ENCODE measurements at regions not wholly inside any gene's neighbourhood (a gene's known extent, or its start where the extent isn't known, plus 50 kb on each side); places are given as distances from the start of the nearest gene placed in this dataset.

GRCh38 chr3:27573780-27574437 lies 89.7 kb upstream of the SLC4A7 start:
- no peak overlapping the region for H3K4me3 ChIP-seq (replicated peaks; ENCODE audit: insufficient read depth, low read length)
- H3K27me3 ChIP-seq (ENCODE audit: insufficient read depth, poor library complexity, severe bottlenecking): no peaks in the 10 kb centered on the region
- no peak overlapping the region for H3K27ac ChIP-seq (replicated peaks)
- no peak for TF ChIP-seq REST (IDR thresholded peaks at IDR 0.05; ENCODE audit: insufficient replicate concordance, low read depth)
- peak; percentile 58; the same call in 1 of the 2 replicates for TF ChIP-seq SPI1 (IDR thresholded peaks at IDR 0.05; ENCODE audit: borderline replicate concordance, low read depth)
- DNase-seq (ENCODE audit: low read depth in 1 of 2, low spot score in 1 of 2): no peak

GRCh38 chr3:27573138-27573537 lies 89.0 kb upstream of the SLC4A7 start:
- DNase-seq (ENCODE audit: low read depth in 1 of 2, low spot score in 1 of 2): no peak
- H3K27ac ChIP-seq (replicated peaks): no peak overlapping the region
- H3K27me3 ChIP-seq (ENCODE audit: insufficient read depth, poor library complexity, severe bottlenecking): no peaks in the 10 kb centered on the region
- no peak overlapping the region for H3K4me3 ChIP-seq (replicated peaks; ENCODE audit: insufficient read depth, low read length)
- TF ChIP-seq GABPA (IDR thresholded peaks at IDR 0.05; ENCODE audit: low read depth) (no peak), REST (IDR thresholded peaks at IDR 0.05; ENCODE audit: insufficient replicate concordance, low read depth) (no peak), CTCF (IDR thresholded peaks at IDR 0.05; ENCODE audit: insufficient read depth, low read length) (no peak), POLR2AphosphoS5 (IDR thresholded peaks at IDR 0.05; ENCODE audit: low read depth) (no peak), SPI1 (IDR thresholded peaks at IDR 0.05; ENCODE audit: borderline replicate concordance, low read depth) (no peak)

GRCh38 chr3:27571345-27571744 lies 87.2 kb upstream of the SLC4A7 start:
- no peak for DNase-seq (ENCODE audit: low read depth in 1 of 2, low spot score in 1 of 2)
- H3K27me3 ChIP-seq (ENCODE audit: insufficient read depth, poor library complexity, severe bottlenecking): no peaks in the 10 kb centered on the region
- no peak overlapping the region for H3K27ac ChIP-seq (replicated peaks)
- TF ChIP-seq POLR2AphosphoS5 (IDR thresholded peaks at IDR 0.05; ENCODE audit: low read depth) (no peak), REST (IDR thresholded peaks at IDR 0.05; ENCODE audit: insufficient replicate concordance, low read depth) (no peak), GABPA (IDR thresholded peaks at IDR 0.05; ENCODE audit: low read depth) (no peak), CTCF (IDR thresholded peaks at IDR 0.05; ENCODE audit: insufficient read depth, low read length) (no peak), SPI1 (IDR thresholded peaks at IDR 0.05; ENCODE audit: borderline replicate concordance, low read depth) (no peak)
- no peak overlapping the region for H3K4me3 ChIP-seq (replicated peaks; ENCODE audit: insufficient read depth, low read length)
